ENCODE measurements at regions not wholly inside any gene's neighbourhood (a gene's known extent, or its start where the extent isn't known, plus 50 kb on each side); places are given as distances from the start of the nearest gene placed in this dataset.
"Not testable (repeated sequence)": the region's sequence is repeated elsewhere in the genome, so short reads cannot be mapped to it uniquely, and the experiment has no call there.

DNA sequence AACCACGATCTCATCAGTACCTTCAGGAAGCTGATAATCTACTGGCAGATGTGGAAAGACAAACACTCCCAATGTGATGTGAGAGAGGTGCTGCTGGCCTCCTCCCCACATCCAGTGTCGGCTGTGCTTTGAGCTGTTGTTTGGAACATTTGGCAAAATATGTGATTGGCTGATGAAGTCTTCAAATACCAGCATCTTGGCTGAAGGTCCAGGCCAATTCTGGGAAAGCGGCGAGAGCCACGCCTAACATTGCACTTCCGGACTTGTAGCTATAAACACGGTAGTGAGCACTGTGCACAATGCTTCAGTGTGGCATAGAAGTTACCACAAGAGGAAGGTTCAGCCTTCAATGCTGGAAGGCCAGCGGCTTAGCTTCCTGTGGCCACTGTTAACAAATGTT is 198.8 kb downstream of the DCDC2C start:
- H4K20me1 ChIP-seq (ENCODE audit: control insufficient read depth, insufficient read depth), result no peaks in the 10 kb centered on the region

DNA sequence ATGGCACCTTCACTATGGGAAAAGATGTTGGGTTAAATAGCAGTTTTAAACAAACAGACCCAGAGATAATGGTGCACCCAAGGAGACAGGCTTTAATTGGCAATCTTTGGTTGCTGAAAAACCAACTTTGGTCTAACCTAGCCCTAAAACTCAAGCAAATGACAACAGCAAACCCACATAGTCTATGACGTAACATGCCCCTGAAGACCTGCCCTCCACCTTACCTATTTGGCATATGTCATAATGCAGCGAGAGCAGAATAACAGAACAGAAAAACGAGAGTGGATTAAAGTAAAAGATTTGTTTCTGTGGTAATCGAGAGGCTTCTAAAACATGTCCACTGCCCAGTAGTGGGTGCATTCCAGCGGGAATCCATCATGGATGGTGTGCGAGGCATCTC is 200.7 kb downstream of the DCDC2C start:
- Histone ChIP-seq H3K4me3 (no peak overlapping the region), H3K4me2 (ENCODE audit: control insufficient read depth, insufficient read depth) (no peak overlapping the region), H3K27ac (ENCODE audit: control insufficient read depth, insufficient read depth) (no peak overlapping the region), H4K20me1 (ENCODE audit: control insufficient read depth, insufficient read depth) (no peaks in the 10 kb centered on the region), H3K4me1 (ENCODE audit: control insufficient read depth, insufficient read depth, low read length) (no peaks in the 10 kb centered on the region), H2AFZ (ENCODE audit: control insufficient read depth, low read depth, low read length) (no peak overlapping the region), H3K36me3 (ENCODE audit: control insufficient read depth in 2 of 2, insufficient read depth in 2 of 2, low read length in 1 of 2) (no peaks in the 10 kb centered on the region), H3K9me3 (replicated peaks; ENCODE audit: control insufficient read depth, insufficient read depth, low read length) (no peaks in the 10 kb centered on the region; the same call in 2 of the 3 replicates), H3K79me2 (ENCODE audit: control insufficient read depth, insufficient read depth, low read length) (no peaks in the 10 kb centered on the region), H3K27me3 (replicated peaks in 1 of 2; ENCODE audit: control insufficient read depth in 2 of 2, insufficient read depth in 2 of 2, low read length in 1 of 2) (no peaks in the 10 kb centered on the region), H3K9ac (ENCODE audit: control insufficient read depth, insufficient read depth, low read length) (no peak overlapping the region)
- no TSS peak for BruUV-seq (replicated peaks)
- SMC1A ChIA-PET (ENCODE audit: uncharacterized antibody, unreplicated experiment), result no interaction called here
- intact Hi-C loops (cut with micrococcal nuclease; ENCODE audit: unreplicated experiment), result no loop called here
- no peak for ATAC-seq
- POLR2A ChIA-PET, result no interaction called here
- TF ChIP-seq GATAD2B (conservative IDR thresholded peaks at IDR 0.05; ENCODE audit: low read depth) (no peak), STAT3 (IDR thresholded peaks at IDR 0.05; ENCODE audit: low read depth, low read length) (no peak)
- no peak for DNase-seq (ENCODE audit: low read depth, low spot score)
- 21% methylated on average over 6 of the region's 6 CpGs for WGBS (ENCODE audit: insufficient coverage, insufficient replicate concordance, low lambda C conversion rate, missing lambda C conversion rate)
- CTCF ChIA-PET, result no interaction called here
- in situ Hi-C loops (cut with MboI), result no loop called here
- no peak for FAIRE-seq
- RAD21 ChIA-PET (ENCODE audit: unreplicated experiment), result no interaction called here

More for the DNA sequence above, 198.8 kb downstream of the DCDC2C start:
- intact Hi-C loops (cut with micrococcal nuclease; ENCODE audit: unreplicated experiment), result no loop called here
- RAD21 ChIA-PET (ENCODE audit: unreplicated experiment), result no interaction called here
- Histone ChIP-seq H3K27ac (ENCODE audit: control insufficient read depth, insufficient read depth) (no peak overlapping the region), H3K27me3 (replicated peaks in 1 of 2; ENCODE audit: control insufficient read depth in 2 of 2, insufficient read depth in 2 of 2, low read length in 1 of 2) (no peaks in the 10 kb centered on the region), H3K79me2 (ENCODE audit: control insufficient read depth, insufficient read depth, low read length) (no peaks in the 10 kb centered on the region), H3K4me1 (ENCODE audit: control insufficient read depth, insufficient read depth, low read length) (no peaks in the 10 kb centered on the region), H3K4me3 (no peak overlapping the region), H2AFZ (ENCODE audit: control insufficient read depth, low read depth, low read length) (no peak overlapping the region), H3K9ac (ENCODE audit: control insufficient read depth, insufficient read depth, low read length) (no peak overlapping the region), H3K36me3 (ENCODE audit: control insufficient read depth in 2 of 2, insufficient read depth in 2 of 2, low read length in 1 of 2) (no peaks in the 10 kb centered on the region), H3K9me3 (replicated peaks; ENCODE audit: control insufficient read depth, insufficient read depth, low read length) (no peaks in the 10 kb centered on the region), H3K4me2 (ENCODE audit: control insufficient read depth, insufficient read depth) (no peak overlapping the region)
- TF ChIP-seq SMAD1 (IDR thresholded peaks at IDR 0.05; ENCODE audit: low read depth, partially characterized antibody), result no peak
- no peak for TF ChIP-seq EGR1 (IDR thresholded peaks at IDR 0.05; ENCODE audit: borderline replicate concordance in 1 of 2, low read depth in 2 of 2, low read length in 2 of 2)
- TF ChIP-seq, protein P1, sequence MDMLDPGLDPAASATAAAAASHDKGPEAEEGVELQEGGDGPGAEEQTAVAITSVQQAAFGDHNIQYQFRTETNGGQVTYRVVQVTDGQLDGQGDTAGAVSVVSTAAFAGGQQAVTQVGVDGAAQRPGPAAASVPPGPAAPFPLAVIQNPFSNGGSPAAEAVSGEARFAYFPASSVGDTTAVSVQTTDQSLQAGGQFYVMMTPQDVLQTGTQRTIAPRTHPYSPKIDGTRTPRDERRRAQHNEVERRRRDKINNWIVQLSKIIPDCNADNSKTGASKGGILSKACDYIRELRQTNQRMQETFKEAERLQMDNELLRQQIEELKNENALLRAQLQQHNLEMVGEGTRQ (IDR thresholded peaks at IDR 0.05; ENCODE audit: borderline replicate concordance, low read depth, low read length), result no peak
- TF ChIP-seq ZSCAN29 (IDR thresholded peaks at IDR 0.05), result no peak
- TF ChIP-seq NRF1 (conservative IDR thresholded peaks at IDR 0.05; ENCODE audit: low read depth, low read length), result no peak
- TF ChIP-seq HDAC6 (IDR thresholded peaks at IDR 0.05; ENCODE audit: unreplicated experiment), result no peak
- TF ChIP-seq NFXL1 (IDR thresholded peaks at IDR 0.05; ENCODE audit: borderline replicate concordance), result no peak
- TF ChIP-seq ZBED1 (IDR thresholded peaks at IDR 0.05; ENCODE audit: borderline replicate concordance), result no peak
- no peak for TF ChIP-seq RUNX3 (IDR thresholded peaks at IDR 0.05; ENCODE audit: low read length)
- no peak for TF ChIP-seq CREM (IDR thresholded peaks at IDR 0.05; ENCODE audit: low read depth)
- POLR2A ChIA-PET, result no interaction called here
- SMC1A ChIA-PET (ENCODE audit: uncharacterized antibody, unreplicated experiment), result interaction anchor here (0.7 kb wide), 1 partner anchor 149 kb away, joined by 3 read pairs; no protein-coding TSS in a partner anchor
- CTCF ChIA-PET, result no interaction called here
- 34% methylated on average over 8 of the region's 8 CpGs for WGBS (ENCODE audit: insufficient coverage, insufficient replicate concordance, low lambda C conversion rate, missing lambda C conversion rate)
- DNase-seq (ENCODE audit: low read depth, low spot score) (no peak), ATAC-seq (no peak), FAIRE-seq (no peak)
- in situ Hi-C loops (cut with MboI), result no loop called here
- BruUV-seq (replicated peaks), result no TSS peak

DNA sequence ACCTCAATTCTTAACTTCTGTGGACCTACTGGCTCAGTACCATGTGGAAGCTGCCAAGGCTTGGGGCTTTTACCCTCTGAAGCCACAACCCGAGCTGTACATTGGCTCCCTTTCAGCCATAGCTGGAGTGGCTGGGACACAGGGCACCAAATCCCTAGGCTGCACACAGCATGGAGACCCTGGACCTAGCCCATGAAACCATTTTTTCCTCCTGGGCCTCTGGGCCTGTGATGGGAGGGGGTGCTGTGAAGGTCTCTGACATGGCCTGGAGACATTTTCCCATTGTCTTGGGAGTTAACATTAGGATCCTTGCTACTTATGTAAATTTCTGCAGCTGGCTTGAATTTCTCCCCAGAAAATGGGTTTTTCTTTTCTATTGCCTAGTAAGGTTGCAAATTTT is 205.1 kb downstream of the DCDC2C start:
- H3K27ac ChIP-seq (ENCODE audit: control insufficient read depth, insufficient read depth); H3K4me1 ChIP-seq (ENCODE audit: control insufficient read depth, insufficient read depth, low read length); in situ Hi-C loops (cut with MboI); FAIRE-seq; SMC1A ChIA-PET (ENCODE audit: uncharacterized antibody, unreplicated experiment); H3K36me3 ChIP-seq (ENCODE audit: control insufficient read depth in 2 of 2, insufficient read depth in 2 of 2, low read length in 1 of 2); intact Hi-C loops (cut with micrococcal nuclease; ENCODE audit: unreplicated experiment); POLR2A ChIA-PET; BruUV-seq (replicated peaks); H4K20me1 ChIP-seq (ENCODE audit: control insufficient read depth, insufficient read depth); H3K79me2 ChIP-seq (ENCODE audit: control insufficient read depth, insufficient read depth, low read length); CTCF ChIA-PET; H3K4me3 ChIP-seq; RAD21 ChIA-PET (ENCODE audit: unreplicated experiment); DNase-seq (ENCODE audit: low read depth, low spot score); H3K4me2 ChIP-seq (ENCODE audit: control insufficient read depth, insufficient read depth); H3K27me3 ChIP-seq (replicated peaks in 1 of 2; ENCODE audit: control insufficient read depth in 2 of 2, insufficient read depth in 2 of 2, low read length in 1 of 2); H3K9ac ChIP-seq (ENCODE audit: control insufficient read depth, insufficient read depth, low read length); H3K9me3 ChIP-seq (replicated peaks; ENCODE audit: control insufficient read depth, insufficient read depth, low read length); ATAC-seq; H2AFZ ChIP-seq (ENCODE audit: control insufficient read depth, low read depth, low read length): not testable (repeated sequence)
- WGBS (ENCODE audit: insufficient coverage, insufficient replicate concordance, low lambda C conversion rate, missing lambda C conversion rate), result 0% methylated on average over 1 of the region's 1 CpG

Measured in GM12878 (cell line).